Peyer's patch (tissue), 4 donors: ENCODE measurements at regions not wholly inside any gene's neighbourhood (a gene's known extent, or its start where the extent isn't known, plus 50 kb on each side); places are given as distances from the start of the nearest gene placed in this dataset.

ENCODE experiments used
- DNase-seq, 3 donors: peaks; one replicate each; pipeline ENCODE4 v3.0.0-alpha.2; 2017 to 2019
- H3K27ac ChIP-seq, 4 donors: fragments of 200-600 bp; sonication (generic); one replicate each; pipeline ENCODE4 v1.5.1; 2016 to 2019
- H3K27me3 ChIP-seq, 2 donors: fragments of 200-600 bp; sonication (generic); one replicate each; pipeline ENCODE4 v1.5.1; 2019
- H3K36me3 ChIP-seq, 3 donors: fragments of 200-600 bp; sonication (generic); one replicate each; pipeline ENCODE4 v1.5.1; 2016 to 2019
- H3K4me1 ChIP-seq, 4 donors: fragments of 200-600 bp; sonication (generic); one replicate each; pipeline ENCODE4 v1.5.1; 2016 to 2019
- H3K4me3 ChIP-seq, 4 donors: fragments of 200-600 bp; sonication (generic); 1 replicate in 3 of 4; 2 replicates in 1 of 4; pipeline ENCODE4 v1.5.1; 2016 to 2019; ENCODE audit warnings: mild to moderate bottlenecking in 1 of 4
- H3K9me3 ChIP-seq, 4 donors: fragments of 200-600 bp; sonication (generic); one replicate each; pipeline ENCODE4 v1.5.1; 2016 to 2019; ENCODE audit warnings: mild to moderate bottlenecking in 1 of 4
- CTCF ChIP-seq, 6 experiments: fragments of 450-650 bp in 4 of 6; fragments of 200-600 bp in 2 of 6; sonication (generic) in 1 of 6; IDR thresholded peaks; one replicate each; pipeline ENCODE4 v1.5.1; 2017 to 2019; ENCODE audit warnings: antibody characterized with exemption in 6 of 6, mild to moderate bottlenecking in 3 of 6, moderate library complexity in 1 of 6
- POLR2A ChIP-seq, 2 donors: fragments of 450-650 bp; IDR thresholded peaks; one replicate each; pipeline ENCODE4 v1.5.1; 2017; ENCODE audit warnings: antibody characterized with exemption in 2 of 2, mild to moderate bottlenecking in 2 of 2, moderate library complexity in 2 of 2

DNA sequence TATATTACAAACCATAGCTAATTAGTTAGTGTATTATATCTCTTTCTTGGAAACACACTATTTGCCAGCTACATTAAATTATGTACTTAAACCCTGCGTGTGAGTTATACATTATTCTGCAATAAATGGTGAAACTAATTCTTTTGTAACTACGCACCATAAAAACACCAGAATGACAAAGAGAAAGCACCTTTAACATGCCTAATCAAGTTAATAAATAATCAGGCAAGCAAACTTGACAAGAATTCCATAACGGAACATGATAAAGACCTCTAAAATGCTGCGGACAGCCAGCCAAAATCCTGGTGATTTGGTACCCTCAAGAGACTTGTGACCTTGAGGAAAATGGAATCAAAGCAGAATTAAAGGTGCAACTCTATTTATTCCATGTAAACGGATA lies 375.3 kb upstream of the KITLG start:
- Histone ChIP-seq H3K27me3 (no peaks in the 10 kb centered on the region), H3K9me3 (no peaks in the 10 kb centered on the region), H3K4me3 (no peak overlapping the region), H3K36me3 (no peaks in the 10 kb centered on the region), H3K4me1 (peaks cover 0 to 13% (median 0%) of the 10 kb centered on the region in 4 donors), H3K27ac (no peak overlapping the region)
- DNase-seq: no peak
- TF ChIP-seq POLR2A (IDR thresholded peaks at IDR 0.05): no peak
- TF ChIP-seq CTCF (IDR thresholded peaks at IDR 0.05): no peak

- no peak for DNase-seq
- TF ChIP-seq CTCF (IDR thresholded peaks at IDR 0.05): no peak
- TF ChIP-seq POLR2A (IDR thresholded peaks at IDR 0.05): no peak
- no peak overlapping the region for H3K27ac ChIP-seq
- no peaks in the 10 kb centered on the region for H3K9me3 ChIP-seq
- H3K4me1 ChIP-seq: peaks cover 0 to 13% (median 0%) of the 10 kb centered on the region in 4 donors
- H3K4me3 ChIP-seq: no peak overlapping the region
- H3K36me3 ChIP-seq: no peaks in the 10 kb centered on the region
- no peaks in the 10 kb centered on the region for H3K27me3 ChIP-seq
Measured at GRCh38 chr12:88953029-88953586, 372.8 kb upstream of the KITLG start.

- H3K36me3 ChIP-seq: no peaks in the 10 kb centered on the region
- H3K4me3 ChIP-seq: no peak overlapping the region
- H3K4me1 ChIP-seq: peaks cover 0 to 13% (median 0%) of the 10 kb centered on the region in 4 donors
- no peaks in the 10 kb centered on the region for H3K9me3 ChIP-seq
- DNase-seq: peak in 1 of 3 donors; percentile 77
- TF ChIP-seq CTCF (IDR thresholded peaks at IDR 0.05) (no peak), POLR2A (IDR thresholded peaks at IDR 0.05) (no peak)
- H3K27me3 ChIP-seq: no peaks in the 10 kb centered on the region
- no peak overlapping the region for H3K27ac ChIP-seq
Measured at GRCh38 chr12:88952562-88952942, 372.3 kb upstream of the KITLG start.

DNA sequence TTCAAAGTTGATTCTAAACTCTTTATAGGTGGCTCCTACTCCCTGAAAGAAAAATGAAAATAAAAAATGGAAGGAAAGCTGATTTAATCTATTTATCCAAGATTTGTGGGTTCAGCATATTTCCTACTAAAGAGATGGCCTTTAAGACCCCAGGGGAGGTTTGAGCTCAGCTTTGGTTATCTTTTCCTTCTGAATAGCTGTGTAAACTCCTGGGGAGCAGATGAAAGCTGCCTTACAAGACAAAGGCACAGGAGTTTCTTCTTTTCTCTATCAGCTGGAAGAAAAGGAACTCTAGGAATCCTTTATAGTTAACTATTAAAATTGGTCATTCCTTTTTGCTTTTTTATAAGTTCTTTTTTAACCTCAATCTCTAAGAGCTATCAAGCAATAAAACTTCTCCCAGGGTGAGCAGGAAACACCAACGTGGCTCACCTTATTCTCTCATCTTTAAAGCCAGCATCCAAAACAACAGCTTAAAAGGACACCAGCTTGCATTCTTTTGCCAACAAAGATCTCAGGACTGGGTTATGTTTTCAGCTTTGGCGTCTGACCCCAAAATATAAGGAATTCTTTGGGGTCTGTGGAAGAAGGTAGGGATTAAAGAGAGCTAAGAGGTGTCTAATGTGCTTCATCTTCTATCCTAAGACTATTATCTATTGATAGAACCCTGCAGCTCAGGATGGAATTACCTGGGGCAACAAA lies 371.7 kb upstream of the KITLG start:
- no peak overlapping the region for H3K4me3 ChIP-seq
- no peak for DNase-seq
- TF ChIP-seq CTCF (IDR thresholded peaks at IDR 0.05) (no peak), POLR2A (IDR thresholded peaks at IDR 0.05) (no peak)
- no peaks in the 10 kb centered on the region for H3K9me3 ChIP-seq
- no peaks in the 10 kb centered on the region for H3K27me3 ChIP-seq
- H3K36me3 ChIP-seq: no peaks in the 10 kb centered on the region
- no peak overlapping the region for H3K27ac ChIP-seq
- peaks cover 0 to 13% (median 0%) of the 10 kb centered on the region in 4 donors for H3K4me1 ChIP-seq

DNA sequence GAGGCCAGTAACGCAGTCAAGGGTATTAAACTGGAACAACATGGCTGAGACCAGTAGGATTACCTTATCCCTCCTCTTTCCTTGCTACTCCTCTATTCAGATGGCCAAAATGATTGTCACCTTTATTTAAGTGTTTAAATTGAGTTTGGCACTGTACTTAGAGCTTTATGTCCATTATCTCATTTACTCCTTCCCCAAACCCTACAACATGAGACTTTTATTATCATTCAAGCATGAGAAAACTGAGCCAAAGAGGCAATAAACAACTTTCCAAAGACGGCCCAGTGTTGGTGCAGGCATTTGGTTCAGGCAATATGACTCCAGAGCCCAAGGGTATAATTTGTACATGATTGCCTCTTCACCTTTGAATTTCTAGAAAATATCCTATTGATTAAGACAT lies 370.9 kb upstream of the KITLG start:
- TF ChIP-seq POLR2A (IDR thresholded peaks at IDR 0.05) (no peak), CTCF (IDR thresholded peaks at IDR 0.05) (no peak)
- no peaks in the 10 kb centered on the region for H3K27me3 ChIP-seq
- H3K4me1 ChIP-seq: peaks cover 0 to 13% (median 0%) of the 10 kb centered on the region in 4 donors
- no peak overlapping the region for H3K4me3 ChIP-seq
- DNase-seq: no peak
- H3K9me3 ChIP-seq: no peaks in the 10 kb centered on the region
- H3K36me3 ChIP-seq: no peaks in the 10 kb centered on the region
- no peak overlapping the region for H3K27ac ChIP-seq
